ENCODE measurements at regions not wholly inside any gene's neighbourhood (a gene's known extent, or its start where the extent isn't known, plus 50 kb on each side); places are given as distances from the start of the nearest gene placed in this dataset.

DNA sequence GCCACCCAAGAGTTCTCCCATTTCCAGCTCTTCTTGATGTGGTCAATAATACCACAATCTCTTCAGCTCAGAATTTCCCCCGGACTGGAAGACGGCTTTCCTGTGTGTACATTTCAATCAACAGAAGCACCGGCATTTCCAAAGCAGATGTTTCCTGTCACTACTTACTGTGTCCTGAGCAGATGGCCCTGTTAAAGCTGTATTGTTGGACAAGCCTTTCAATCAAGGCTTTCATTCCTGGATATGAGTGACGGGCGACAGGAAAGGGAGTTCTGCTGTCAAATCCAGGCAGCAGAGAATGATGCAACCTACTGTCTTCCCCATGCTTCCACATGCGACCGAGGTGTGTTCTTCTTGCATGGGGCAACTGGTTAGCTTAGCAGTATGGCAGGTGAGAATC is 76.4 kb upstream of the CCDC60 start:
- Histone ChIP-seq H3K36me3 (replicated peaks in 1 of 2; ENCODE audit: control insufficient read depth in 1 of 2, insufficient read depth in 2 of 2, low read length in 2 of 2) (no peaks in the 10 kb centered on the region), H3K9me3 (ENCODE audit: low read length) (no peaks in the 10 kb centered on the region), H3K9ac (ENCODE audit: insufficient read depth, low read depth, low read length) (no peak overlapping the region), H3K79me2 (ENCODE audit: insufficient read depth, low read length) (no peaks in the 10 kb centered on the region), H3K27me3 (ENCODE audit: control insufficient read depth in 1 of 2, insufficient read depth in 2 of 2, low read length in 2 of 2) (no peaks in the 10 kb centered on the region), H4K20me1 (ENCODE audit: insufficient read depth, low read length) (no peaks in the 10 kb centered on the region), H3K4me1 (ENCODE audit: insufficient read depth, low read length) (no peaks in the 10 kb centered on the region), H2AFZ (ENCODE audit: low read length) (no peak overlapping the region), H3K4me2 (ENCODE audit: low read depth, low read length) (no peak overlapping the region), H3K4me3 (replicated peaks in 1 of 3; ENCODE audit: insufficient read depth in 1 of 3, low read depth in 2 of 3, low read length in 3 of 3) (no peak overlapping the region), H3K27ac (ENCODE audit: extremely low read length, insufficient read depth, low read length) (no peak overlapping the region)
- WGBS (ENCODE audit: low lambda C conversion rate), result 30% methylated on average over 7 of the region's 7 CpGs
- ATAC-seq (no peak), DNase-seq (ENCODE audit: low spot score) (no peak), FAIRE-seq (no peak)
- no TSS peak for BruUV-seq (replicated peaks)
- CTCF ChIA-PET (ENCODE audit: low intra/inter-chr PET ratio, low total read pairs), result no interaction called here
- intact Hi-C loops (cut with micrococcal nuclease; ENCODE audit: unreplicated experiment) (no loop called here), in situ Hi-C loops (cut with HindIII; ENCODE audit: extremely low pct_ligation_motif_present, low pct_unique_long_range_greater_than_20kb) (no loop called here)
- TF ChIP-seq MAZ (IDR thresholded peaks at IDR 0.05; ENCODE audit: borderline replicate concordance, low read depth, low read length), result no peak
- no peak for TF ChIP-seq MAZ (CRISPR knock-in tag; IDR thresholded peaks at IDR 0.05; ENCODE audit: low read depth)
- TF ChIP-seq, protein P1, sequence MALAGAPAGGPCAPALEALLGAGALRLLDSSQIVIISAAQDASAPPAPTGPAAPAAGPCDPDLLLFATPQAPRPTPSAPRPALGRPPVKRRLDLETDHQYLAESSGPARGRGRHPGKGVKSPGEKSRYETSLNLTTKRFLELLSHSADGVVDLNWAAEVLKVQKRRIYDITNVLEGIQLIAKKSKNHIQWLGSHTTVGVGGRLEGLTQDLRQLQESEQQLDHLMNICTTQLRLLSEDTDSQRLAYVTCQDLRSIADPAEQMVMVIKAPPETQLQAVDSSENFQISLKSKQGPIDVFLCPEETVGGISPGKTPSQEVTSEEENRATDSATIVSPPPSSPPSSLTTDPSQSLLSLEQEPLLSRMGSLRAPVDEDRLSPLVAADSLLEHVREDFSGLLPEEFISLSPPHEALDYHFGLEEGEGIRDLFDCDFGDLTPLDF (CRISPR knock-in tag; IDR thresholded peaks at IDR 0.05), result no peak
- TF ChIP-seq TAF15 (IDR thresholded peaks at IDR 0.05; ENCODE audit: low read depth, low read length, poor library complexity, severe bottlenecking), result no peak
- POLR2A ChIA-PET, result no interaction called here

DNA sequence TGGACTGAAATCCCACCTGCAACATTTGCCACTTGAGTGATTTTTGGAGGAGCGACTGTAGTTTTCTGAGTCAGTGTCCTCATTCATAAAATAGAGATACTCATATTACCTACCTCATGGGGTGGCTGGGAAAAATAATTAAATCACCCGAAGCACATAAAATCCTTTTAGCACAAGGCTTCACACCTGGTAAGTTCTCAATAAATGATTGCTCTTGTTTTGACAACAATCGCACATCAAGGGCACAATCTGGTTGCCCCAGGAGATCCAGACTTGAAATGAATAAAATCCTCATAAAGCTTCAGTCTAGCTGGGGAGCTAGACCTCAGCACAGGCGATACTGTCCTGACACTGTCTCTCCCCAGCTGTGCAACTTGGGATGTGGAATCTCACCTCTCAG is 76.0 kb upstream of the CCDC60 start:
- ChIA-PET CTCF (ENCODE audit: low intra/inter-chr PET ratio, low total read pairs) (no interaction called here), POLR2A (no interaction called here)
- Histone ChIP-seq H3K27ac (ENCODE audit: extremely low read length, insufficient read depth, low read length) (no peak overlapping the region), H4K20me1 (ENCODE audit: insufficient read depth, low read length) (no peaks in the 10 kb centered on the region), H2AFZ (ENCODE audit: low read length) (no peak overlapping the region), H3K4me1 (ENCODE audit: insufficient read depth, low read length) (no peaks in the 10 kb centered on the region), H3K4me2 (ENCODE audit: low read depth, low read length) (no peak overlapping the region), H3K36me3 (replicated peaks in 1 of 2; ENCODE audit: control insufficient read depth in 1 of 2, insufficient read depth in 2 of 2, low read length in 2 of 2) (no peaks in the 10 kb centered on the region), H3K27me3 (ENCODE audit: control insufficient read depth in 1 of 2, insufficient read depth in 2 of 2, low read length in 2 of 2) (no peaks in the 10 kb centered on the region), H3K9me3 (ENCODE audit: low read length) (no peaks in the 10 kb centered on the region), H3K4me3 (replicated peaks in 1 of 3; ENCODE audit: insufficient read depth in 1 of 3, low read depth in 2 of 3, low read length in 3 of 3) (no peak overlapping the region), H3K9ac (ENCODE audit: insufficient read depth, low read depth, low read length) (no peak overlapping the region), H3K79me2 (ENCODE audit: insufficient read depth, low read length) (no peaks in the 10 kb centered on the region)
- no TSS peak for BruUV-seq (replicated peaks)
- intact Hi-C loops (cut with micrococcal nuclease; ENCODE audit: unreplicated experiment) (no loop called here), in situ Hi-C loops (cut with HindIII; ENCODE audit: extremely low pct_ligation_motif_present, low pct_unique_long_range_greater_than_20kb) (no loop called here)
- no peak for ATAC-seq
- no peak for FAIRE-seq
- no peak for DNase-seq (ENCODE audit: low spot score)
- WGBS (ENCODE audit: low lambda C conversion rate), result 0% methylated on average over 3 of the region's 4 CpGs
- TF ChIP-seq ZNF253 (CRISPR knock-in tag; IDR thresholded peaks at IDR 0.05; ENCODE audit: borderline replicate concordance) (no peak), KDM4B (CRISPR knock-in tag; IDR thresholded peaks at IDR 0.05) (no peak), SIN3B (IDR thresholded peaks at IDR 0.05; ENCODE audit: low read length) (no peak), HIVEP1 (CRISPR knock-in tag; IDR thresholded peaks at IDR 0.05) (no peak), TRIM24 (CRISPR knock-in tag; IDR thresholded peaks at IDR 0.05) (no peak), ZNF562 (CRISPR knock-in tag; IDR thresholded peaks at IDR 0.05; ENCODE audit: borderline replicate concordance) (no peak), ZNF530 (CRISPR knock-in tag; IDR thresholded peaks at IDR 0.05; ENCODE audit: low read depth) (no peak), RORA (CRISPR knock-in tag; IDR thresholded peaks at IDR 0.05) (no peak), ZNF510 (CRISPR knock-in tag; IDR thresholded peaks at IDR 0.05; ENCODE audit: low read depth) (no peak), SOX6 (IDR thresholded peaks at IDR 0.05) (no peak), SOX6 (CRISPR knock-in tag; IDR thresholded peaks at IDR 0.05) (no peak), PHF20 (CRISPR knock-in tag; IDR thresholded peaks at IDR 0.05) (no peak)
- TF ChIP-seq, protein P2, sequence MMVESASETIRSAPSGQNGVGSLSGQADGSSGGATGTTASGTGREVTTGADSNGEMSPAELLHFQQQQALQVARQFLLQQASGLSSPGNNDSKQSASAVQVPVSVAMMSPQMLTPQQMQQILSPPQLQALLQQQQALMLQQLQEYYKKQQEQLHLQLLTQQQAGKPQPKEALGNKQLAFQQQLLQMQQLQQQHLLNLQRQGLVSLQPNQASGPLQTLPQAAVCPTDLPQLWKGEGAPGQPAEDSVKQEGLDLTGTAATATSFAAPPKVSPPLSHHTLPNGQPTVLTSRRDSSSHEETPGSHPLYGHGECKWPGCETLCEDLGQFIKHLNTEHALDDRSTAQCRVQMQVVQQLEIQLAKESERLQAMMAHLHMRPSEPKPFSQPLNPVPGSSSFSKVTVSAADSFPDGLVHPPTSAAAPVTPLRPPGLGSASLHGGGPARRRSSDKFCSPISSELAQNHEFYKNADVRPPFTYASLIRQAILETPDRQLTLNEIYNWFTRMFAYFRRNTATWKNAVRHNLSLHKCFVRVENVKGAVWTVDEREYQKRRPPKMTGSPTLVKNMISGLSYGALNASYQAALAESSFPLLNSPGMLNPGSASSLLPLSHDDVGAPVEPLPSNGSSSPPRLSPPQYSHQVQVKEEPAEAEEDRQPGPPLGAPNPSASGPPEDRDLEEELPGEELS (CRISPR knock-in tag; IDR thresholded peaks at IDR 0.05), result no peak
- TF ChIP-seq, protein P3, sequence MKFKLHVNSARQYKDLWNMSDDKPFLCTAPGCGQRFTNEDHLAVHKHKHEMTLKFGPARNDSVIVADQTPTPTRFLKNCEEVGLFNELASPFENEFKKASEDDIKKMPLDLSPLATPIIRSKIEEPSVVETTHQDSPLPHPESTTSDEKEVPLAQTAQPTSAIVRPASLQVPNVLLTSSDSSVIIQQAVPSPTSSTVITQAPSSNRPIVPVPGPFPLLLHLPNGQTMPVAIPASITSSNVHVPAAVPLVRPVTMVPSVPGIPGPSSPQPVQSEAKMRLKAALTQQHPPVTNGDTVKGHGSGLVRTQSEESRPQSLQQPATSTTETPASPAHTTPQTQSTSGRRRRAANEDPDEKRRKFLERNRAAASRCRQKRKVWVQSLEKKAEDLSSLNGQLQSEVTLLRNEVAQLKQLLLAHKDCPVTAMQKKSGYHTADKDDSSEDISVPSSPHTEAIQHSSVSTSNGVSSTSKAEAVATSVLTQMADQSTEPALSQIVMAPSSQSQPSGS (CRISPR knock-in tag; IDR thresholded peaks at IDR 0.05), result no peak
